DMS 273 (cell line): ENCODE measurements at regions not wholly inside any gene's neighbourhood (a gene's known extent, or its start where the extent isn't known, plus 50 kb on each side); places are given as distances from the start of the nearest gene placed in this dataset.
A peak's percentile ranks its signal among the peaks of the same experiment; 100 is the strongest.
"Not testable (repeated sequence)": the region's sequence is repeated elsewhere in the genome, so short reads cannot be mapped to it uniquely, and the experiment has no call there.

Experiments
- DNase-seq: peaks from one replicate; lab custom pipeline; 2025; ENCODE audit not compliant: unreplicated experiment; lab: John Stamatoyannopoulos, UW

- DNase-seq = not testable (repeated sequence)
Measured at GRCh38 chr5:21484498-21484889, 1368.7 kb downstream of the CDH12 start.

DNA sequence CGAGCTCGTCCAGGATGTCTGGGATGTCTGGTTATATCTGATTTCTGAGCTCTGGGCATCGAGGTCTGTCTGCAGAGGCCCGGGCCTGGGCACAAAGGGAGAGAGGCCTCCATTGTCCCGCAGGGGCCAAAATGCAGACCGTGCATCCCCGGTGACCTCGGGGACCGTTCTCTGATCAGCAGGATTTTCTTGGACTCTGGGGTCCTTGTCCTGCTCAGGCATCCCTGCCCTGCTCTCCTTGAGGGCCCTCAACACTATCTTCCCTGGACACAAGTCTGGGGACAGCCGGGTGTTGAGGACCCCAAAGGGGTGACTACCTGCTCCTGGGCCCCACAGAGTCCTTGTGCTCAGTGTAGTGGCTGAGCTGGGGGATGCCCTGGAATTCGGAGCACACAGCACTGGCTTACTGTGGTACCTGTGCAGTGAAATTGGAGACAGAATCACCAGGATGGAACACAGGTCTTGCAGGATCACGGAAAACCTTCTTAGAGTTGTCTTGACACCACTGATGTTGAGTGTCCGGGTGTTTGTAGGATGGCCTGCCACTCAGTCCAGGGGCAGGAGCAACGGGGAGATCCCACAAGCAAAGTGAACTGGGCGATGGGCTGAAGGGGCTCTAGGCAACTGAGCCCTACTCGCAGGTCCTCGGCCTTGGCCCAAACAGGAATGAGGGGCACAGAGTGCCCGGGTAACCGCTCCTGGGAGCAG lies 1369.2 kb downstream of the CDH12 start:
- DNase-seq = not testable (repeated sequence)

DNA sequence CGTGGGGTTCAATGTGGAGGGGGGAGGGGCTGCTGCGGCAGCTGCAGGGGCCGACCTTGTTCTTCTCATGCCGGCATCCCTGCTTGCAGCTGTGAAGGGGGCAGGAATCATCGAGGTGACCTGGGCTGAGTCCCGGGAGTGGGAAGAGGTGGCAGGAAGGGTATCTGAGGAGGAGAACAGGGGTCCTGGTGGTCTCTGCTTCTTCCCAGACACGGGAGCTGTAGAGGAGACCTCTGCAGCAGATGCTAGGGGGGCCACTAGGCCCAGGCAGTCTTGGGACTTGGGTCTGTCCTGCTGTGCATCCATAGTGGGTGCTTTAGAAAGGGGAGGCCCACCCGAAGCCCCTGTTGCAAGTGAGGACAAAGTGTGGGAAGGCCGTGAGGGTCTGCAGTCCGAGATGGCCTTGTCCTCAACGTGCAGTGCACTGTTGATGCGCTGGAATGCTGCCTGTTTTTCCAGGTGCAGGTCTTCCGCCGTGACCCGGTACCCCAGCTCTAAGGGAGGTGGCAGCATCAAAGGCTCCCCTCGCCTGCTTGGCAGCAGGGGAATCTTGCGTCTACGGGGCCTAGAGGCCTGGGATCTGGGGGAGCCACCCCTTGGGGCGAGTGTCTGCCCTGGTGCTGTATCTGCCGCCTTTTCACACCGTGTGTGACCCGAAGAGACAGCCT lies 1370.0 kb downstream of the CDH12 start:
- not testable (repeated sequence) for DNase-seq

GRCh38 chr5:21482522-21482921 lies 1370.6 kb downstream of the CDH12 start:
- not testable (repeated sequence) for DNase-seq

GRCh38 chr5:21481320-21482270 lies 1371.5 kb downstream of the CDH12 start:
- not testable (repeated sequence) for DNase-seq

- DNase-seq = not testable (repeated sequence)
Measured at GRCh38 chr5:21480054-21480453, 1373.1 kb downstream of the CDH12 start.

DNA sequence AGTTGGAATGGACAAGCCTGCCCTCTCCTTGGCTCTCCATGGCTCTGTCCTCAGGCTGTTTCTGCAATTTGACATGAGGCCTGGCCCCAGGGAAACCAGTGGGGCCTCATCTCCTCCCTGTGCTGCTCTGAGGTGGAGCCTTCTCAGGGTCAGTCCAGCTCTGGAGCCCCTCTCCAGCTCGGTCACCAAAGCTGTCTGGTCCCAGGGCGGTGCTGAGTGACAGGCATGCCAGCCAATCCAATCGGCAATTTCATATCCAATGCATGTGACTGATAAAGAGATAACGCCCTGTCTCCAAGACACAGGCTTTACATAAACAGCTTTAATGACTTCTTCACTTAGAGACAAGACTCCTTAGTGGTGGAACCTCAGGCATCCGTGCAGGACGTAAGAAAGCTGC lies 1379.2 kb downstream of the CDH12 start:
- DNase-seq = not testable (repeated sequence)

DNA sequence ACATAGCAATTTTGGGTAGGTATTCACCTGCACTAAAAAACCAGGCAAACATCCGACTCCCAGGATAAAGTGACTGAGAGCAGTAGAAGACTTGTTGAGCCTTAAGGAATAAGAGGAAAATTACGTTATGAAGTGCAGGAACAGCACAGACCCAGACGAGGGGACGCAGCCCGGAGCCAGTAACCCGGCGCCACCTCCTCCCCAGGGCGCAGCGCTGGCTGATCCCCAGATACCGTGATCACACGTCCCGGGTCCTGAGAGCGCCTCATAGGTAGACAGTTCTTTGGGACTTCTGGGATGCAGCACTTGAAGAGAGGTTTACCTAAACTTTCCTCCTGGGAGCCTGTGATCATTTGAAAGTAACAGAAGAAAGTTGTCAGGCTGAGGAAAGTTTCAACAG lies 1379.7 kb downstream of the CDH12 start:
- not testable (repeated sequence) for DNase-seq

GRCh38 chr5:21471691-21472090 lies 1381.5 kb downstream of the CDH12 start:
- DNase-seq = not testable (repeated sequence)

DNA sequence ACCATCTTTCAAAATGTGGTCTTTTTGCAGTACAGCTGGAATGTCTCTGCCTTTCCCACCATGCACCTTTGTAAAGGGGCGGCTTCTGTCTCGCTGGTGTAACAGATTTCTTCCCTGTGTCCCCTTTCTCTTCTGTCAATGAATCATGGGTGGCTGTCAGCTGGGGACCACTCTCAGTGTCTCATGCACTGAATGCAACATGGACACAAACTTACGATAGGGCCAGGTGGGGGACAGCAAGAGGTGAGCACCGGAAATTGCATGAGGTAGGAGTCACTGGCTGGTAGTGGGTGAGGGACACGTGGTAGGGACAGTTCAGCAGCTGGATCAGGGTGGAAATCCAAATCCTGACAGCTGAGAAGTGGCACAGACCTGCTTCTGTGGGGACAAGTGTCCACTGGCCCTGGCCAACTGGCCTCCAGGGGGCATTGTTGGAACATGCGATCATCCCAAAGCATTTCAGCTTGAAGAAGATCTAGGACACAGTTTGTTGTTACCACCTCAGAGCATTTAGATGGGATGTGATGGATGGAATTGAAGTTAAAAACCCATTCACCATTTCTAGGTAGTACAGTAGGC lies 1383.5 kb downstream of the CDH12 start:
- DNase-seq = peak; percentile 38

DNA sequence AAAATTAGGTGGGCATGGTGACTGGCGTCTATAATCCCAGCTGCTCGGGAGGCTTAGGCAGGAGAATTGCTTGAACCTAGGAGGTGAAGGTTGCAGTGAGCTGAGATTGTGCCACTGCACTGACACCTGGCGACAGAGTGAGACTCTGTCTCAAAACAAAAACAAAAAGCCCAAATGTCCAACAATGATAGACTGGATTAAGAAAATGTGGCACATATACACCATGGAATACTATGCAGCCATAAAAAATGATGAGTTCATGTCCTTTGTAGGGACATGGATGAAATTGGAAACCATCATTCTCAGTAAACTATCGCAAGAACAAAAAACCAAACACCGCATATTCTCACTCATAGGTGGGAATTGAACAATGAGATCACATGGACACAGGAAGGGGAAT lies 1385.6 kb downstream of the CDH12 start:
- not testable (repeated sequence) for DNase-seq

- not testable (repeated sequence) for DNase-seq
Measured at GRCh38 chr5:21459744-21460073, 1393.4 kb downstream of the CDH12 start.

DNA sequence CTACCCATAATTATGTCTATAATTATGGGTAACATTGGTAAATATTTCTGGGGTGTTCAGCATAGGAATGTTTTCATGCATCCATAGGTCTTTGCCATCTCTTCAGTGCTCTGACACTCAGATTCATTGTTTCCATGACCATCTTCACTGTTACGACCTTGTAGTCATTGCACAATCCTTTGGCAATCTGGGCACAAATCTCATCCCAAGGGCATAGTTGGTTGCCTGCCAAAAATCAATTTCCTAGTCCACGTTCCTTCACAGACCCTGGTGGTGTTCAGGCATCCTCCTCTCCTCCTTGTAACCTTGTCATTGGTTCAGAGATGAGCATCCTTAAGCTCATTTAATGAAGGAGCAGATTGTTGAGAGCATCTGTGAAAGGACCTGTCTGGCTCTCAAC lies 1400.7 kb downstream of the CDH12 start:
- peak; percentile 19 for DNase-seq

- no peak for DNase-seq
Measured at GRCh38 chr5:21432646-21433045, 1420.5 kb downstream of the CDH12 start.

- no peak for DNase-seq
Measured at GRCh38 chr5:21424907-21425306, 1428.2 kb downstream of the CDH12 start.

DNA sequence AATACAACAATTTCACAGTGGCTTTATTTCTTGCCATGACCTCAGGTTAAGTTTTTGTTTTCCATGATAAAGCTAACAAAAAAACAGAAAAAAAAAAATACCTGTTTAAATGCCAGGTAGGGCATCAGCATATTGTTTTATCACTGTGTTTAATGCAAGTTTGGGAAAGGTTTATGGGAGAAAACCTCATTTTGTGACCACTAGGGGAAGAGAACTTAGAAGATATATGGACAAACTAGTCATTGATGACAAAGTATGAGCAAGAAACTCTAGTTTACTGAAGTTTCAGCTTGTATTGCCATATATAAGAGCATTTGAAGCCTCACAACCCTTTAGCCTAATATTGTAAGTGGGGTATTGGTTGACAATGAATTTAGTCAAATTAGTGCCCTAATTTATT lies 1431.4 kb upstream of the CDH18 start:
- DNase-seq = no peak

GRCh38 chr5:21402089-21402488 lies 1414.1 kb upstream of the CDH18 start:
- not testable (repeated sequence) for DNase-seq

DNA sequence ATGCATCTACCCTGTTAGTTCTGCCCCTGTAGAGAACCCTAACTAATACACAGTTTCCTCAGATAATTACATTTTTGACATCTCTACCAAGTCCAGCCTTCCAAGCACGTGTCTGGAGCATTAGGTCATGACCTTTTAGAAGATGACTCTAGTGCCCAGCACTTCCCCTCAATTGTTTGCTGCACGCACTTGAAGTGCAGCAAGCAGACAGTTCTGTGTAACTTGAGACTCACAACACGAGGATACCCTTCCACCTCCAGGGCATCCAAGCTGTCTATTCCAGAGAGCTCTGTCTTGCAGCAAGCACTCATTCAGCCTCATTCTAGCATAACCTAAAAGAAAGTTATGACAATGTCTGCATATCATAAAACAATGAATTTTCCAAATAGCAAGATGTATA lies 1410.5 kb upstream of the CDH18 start:
- DNase-seq = peak; percentile 24

DNA sequence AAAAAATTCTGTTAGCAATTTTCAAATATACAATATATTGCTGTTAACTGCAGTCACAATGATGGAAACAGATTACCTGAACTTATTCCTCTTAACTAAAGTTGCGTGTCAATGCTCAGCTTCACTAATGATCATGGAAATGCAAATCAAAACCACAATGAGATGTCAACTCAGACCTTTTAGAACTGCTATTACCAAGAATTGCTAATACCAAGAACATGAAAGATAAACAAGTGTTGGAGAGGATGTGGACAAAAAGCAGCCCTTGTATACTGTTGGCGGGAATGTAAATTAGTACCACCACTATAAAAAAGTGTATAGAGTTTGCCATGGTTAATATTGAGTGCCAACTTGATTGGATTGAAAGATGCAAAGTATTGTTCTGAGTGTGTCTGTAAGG lies 1409.7 kb upstream of the CDH18 start:
- DNase-seq = no peak

GRCh38 chr5:21391506-21391905 lies 1403.5 kb upstream of the CDH18 start:
- DNase-seq = no peak

DNA sequence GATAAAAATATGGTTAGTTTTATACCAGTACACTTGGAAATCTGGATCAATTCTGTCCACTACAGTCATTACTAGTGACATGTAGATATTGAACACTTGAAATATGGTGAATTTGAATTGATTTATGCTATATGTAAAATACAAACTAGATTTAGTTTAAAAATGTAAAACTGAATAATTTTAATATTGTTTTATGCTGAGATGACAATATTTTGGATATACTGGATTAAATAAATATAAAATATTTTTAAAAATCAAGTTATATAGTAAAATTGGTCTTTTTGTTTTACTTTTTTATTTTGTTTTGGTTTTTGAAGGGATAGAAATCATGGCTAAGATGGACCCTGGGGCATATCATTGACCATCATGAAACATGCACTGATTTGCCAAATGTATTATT lies 1372.8 kb upstream of the CDH18 start:
- not testable (repeated sequence) for DNase-seq
